GM06990 (cell line): ENCODE measurements at regions not wholly inside any gene's neighbourhood (a gene's known extent, or its start where the extent isn't known, plus 50 kb on each side); places are given as distances from the start of the nearest gene placed in this dataset.

Experiments
- DNase-seq: peaks from one replicate; pipeline ENCODE4 v3.0.0-alpha.2; 2011; ENCODE audit not compliant: insufficient read length; ENCODE audit errors: extremely low read depth
- H3K27me3 ChIP-seq: replicated peaks from 2 replicates; pipeline ENCODE4 v1.6.0; 2011; ENCODE audit warnings: low read length; ENCODE audit not compliant: control insufficient read depth, insufficient read depth
- H3K36me3 ChIP-seq: 2 replicates; pipeline ENCODE4 v1.5.1; 2011; ENCODE audit warnings: low read length; ENCODE audit not compliant: control insufficient read depth, insufficient read depth
- H3K4me3 ChIP-seq: replicated peaks from 2 replicates; pipeline ENCODE4 v1.5.1; 2011; ENCODE audit warnings: low read depth, mild to moderate bottlenecking, control low read depth, low read length
- TF ChIP-seq, protein P1 (sequence below): IDR thresholded peaks from 2 replicates; pipeline ENCODE4 v1.5.1; 2011; ENCODE audit warnings: low read length, control low read depth, mild to moderate bottlenecking, inconsistent platforms; ENCODE audit not compliant: insufficient read depth, poor library complexity, severe bottlenecking

- TF ChIP-seq, protein P1, sequence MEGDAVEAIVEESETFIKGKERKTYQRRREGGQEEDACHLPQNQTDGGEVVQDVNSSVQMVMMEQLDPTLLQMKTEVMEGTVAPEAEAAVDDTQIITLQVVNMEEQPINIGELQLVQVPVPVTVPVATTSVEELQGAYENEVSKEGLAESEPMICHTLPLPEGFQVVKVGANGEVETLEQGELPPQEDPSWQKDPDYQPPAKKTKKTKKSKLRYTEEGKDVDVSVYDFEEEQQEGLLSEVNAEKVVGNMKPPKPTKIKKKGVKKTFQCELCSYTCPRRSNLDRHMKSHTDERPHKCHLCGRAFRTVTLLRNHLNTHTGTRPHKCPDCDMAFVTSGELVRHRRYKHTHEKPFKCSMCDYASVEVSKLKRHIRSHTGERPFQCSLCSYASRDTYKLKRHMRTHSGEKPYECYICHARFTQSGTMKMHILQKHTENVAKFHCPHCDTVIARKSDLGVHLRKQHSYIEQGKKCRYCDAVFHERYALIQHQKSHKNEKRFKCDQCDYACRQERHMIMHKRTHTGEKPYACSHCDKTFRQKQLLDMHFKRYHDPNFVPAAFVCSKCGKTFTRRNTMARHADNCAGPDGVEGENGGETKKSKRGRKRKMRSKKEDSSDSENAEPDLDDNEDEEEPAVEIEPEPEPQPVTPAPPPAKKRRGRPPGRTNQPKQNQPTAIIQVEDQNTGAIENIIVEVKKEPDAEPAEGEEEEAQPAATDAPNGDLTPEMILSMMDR = no peak
- no peak for DNase-seq
- Histone ChIP-seq H3K36me3 (no peaks in the 10 kb centered on the region), H3K4me3 (no peak overlapping the region), H3K27me3 (no peaks in the 10 kb centered on the region)
Measured at GRCh38 chrX:42415636-42416035, 362.3 kb downstream of the PPP1R2C start.

GRCh38 chrX:42414057-42414456 is 363.9 kb downstream of the PPP1R2C start:
- no peak for DNase-seq
- Histone ChIP-seq H3K36me3 (no peaks in the 10 kb centered on the region), H3K27me3 (no peaks in the 10 kb centered on the region), H3K4me3 (no peak overlapping the region)
- TF ChIP-seq, protein P1 = no peak

DNA sequence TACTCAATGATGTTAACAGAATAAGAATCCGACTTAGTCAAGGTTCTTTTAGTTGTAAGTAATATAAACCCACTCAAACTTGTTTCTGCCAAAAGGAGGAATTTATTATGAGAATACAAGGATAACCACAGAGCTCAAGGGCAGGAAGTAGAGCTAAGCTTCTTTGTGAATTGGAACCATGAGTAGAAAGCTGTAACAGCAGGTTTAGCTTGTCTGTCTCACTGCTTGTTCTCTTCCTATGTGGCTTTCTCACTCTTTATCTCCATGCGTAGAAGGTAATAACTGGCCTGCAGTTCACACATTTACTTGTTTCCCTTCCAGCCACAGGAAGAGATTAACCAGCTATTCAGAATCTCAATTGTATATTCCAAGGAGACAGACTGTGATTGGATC is 378.3 kb downstream of the PPP1R2C start:
- TF ChIP-seq, protein P1 = no peak
- no peak overlapping the region for H3K4me3 ChIP-seq
- no peaks in the 10 kb centered on the region; the same call in 1 of the 2 replicates for H3K27me3 ChIP-seq
- no peak for DNase-seq
- no peaks in the 10 kb centered on the region for H3K36me3 ChIP-seq

DNA sequence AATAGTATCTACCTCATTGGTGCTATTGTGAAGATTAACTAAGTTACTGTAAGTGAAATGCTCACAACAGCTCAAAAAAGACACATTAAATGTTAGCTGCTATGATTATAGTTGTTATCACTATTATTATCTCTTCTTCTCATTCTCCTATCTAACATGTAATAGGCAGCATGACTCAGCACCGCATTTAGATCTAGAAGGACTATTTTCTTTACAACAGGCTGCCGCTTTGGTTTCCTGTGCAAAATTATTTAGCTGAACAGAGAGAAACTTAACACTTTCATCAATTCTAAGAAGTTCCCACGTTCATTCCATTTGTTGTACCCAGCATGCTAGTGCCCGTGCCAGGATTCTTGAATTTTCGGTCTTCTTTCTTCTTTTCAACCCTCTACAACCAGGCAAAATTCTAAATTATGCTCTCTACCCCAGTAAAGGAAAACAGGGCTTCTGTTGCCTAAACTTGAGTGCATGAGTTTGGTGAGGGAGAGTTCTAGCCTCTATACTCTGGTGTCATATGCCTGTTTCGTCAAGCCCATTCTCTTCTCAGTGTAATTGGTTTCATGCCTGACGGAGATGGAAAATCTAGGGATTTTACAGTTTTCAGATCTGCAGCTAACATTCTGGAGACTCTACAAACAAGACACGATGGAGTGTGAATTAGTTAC is 378.9 kb downstream of the PPP1R2C start:
- DNase-seq = no peak
- TF ChIP-seq, protein P1 = no peak

GRCh38 chrX:42396136-42396535 is 381.8 kb downstream of the PPP1R2C start:
- TF ChIP-seq, protein P1 = no peak
- no peak overlapping the region for H3K4me3 ChIP-seq
- no peaks in the 10 kb centered on the region for H3K36me3 ChIP-seq
- no peaks in the 10 kb centered on the region; the same call in 1 of the 2 replicates for H3K27me3 ChIP-seq
- no peak for DNase-seq

More for the DNA sequence above, 378.9 kb downstream of the PPP1R2C start:
- H3K4me3 ChIP-seq = no peak overlapping the region
- H3K36me3 ChIP-seq = no peaks in the 10 kb centered on the region
- no peaks in the 10 kb centered on the region; the same call in 1 of the 2 replicates for H3K27me3 ChIP-seq
